GM23338 (cell line): ENCODE measurements at regions not wholly inside any gene's neighbourhood (a gene's known extent, or its start where the extent isn't known, plus 50 kb on each side); places are given as distances from the start of the nearest gene placed in this dataset.

Experiments used
- CTCF ChIP-seq, 2 experiments: fragments of 200-600 bp in 1 of 2; sonication (generic) in 1 of 2; conservative IDR thresholded peaks; 2 replicates each; pipeline versions ENCODE4 v1.5.1 to v1.6.1; 2016 to 2017; ENCODE audit warnings: antibody characterized with exemption in 2 of 2, low read depth in 2 of 2, mild to moderate bottlenecking in 2 of 2, moderate library complexity in 1 of 2
- EZH2 ChIP-seq: fragments of 200-600 bp; sonication (generic); IDR thresholded peaks from one replicate; pipeline ENCODE4 v1.8.0; 2017; ENCODE audit warnings: antibody characterized with exemption, mild to moderate bottlenecking, low read depth; ENCODE audit not compliant: unreplicated experiment
- EZH2phosphoT487 ChIP-seq: fragments of 200-600 bp; sonication (generic); IDR thresholded peaks from one replicate; pipeline ENCODE4 v1.8.1; 2018; ENCODE audit warnings: antibody characterized with exemption; ENCODE audit not compliant: unreplicated experiment
- REST ChIP-seq: IDR thresholded peaks from one replicate; pipeline ENCODE4 v1.6.1; 2018; ENCODE audit warnings: antibody characterized with exemption; ENCODE audit not compliant: unreplicated experiment
- ZNF462 ChIP-seq: fragments of 250-450 bp; sonication (Bioruptor Pico); IDR thresholded peaks from 2 replicates; pipeline ENCODE4 v1.5.0; 2020; ENCODE audit warnings: mild to moderate bottlenecking, moderate library complexity

- no peak for TF ChIP-seq ZNF462 (CRISPR knock-in tag)
- TF ChIP-seq REST = no peak
- no peak for TF ChIP-seq EZH2phosphoT487
- no peak for TF ChIP-seq EZH2
- no peak for TF ChIP-seq CTCF (conservative IDR thresholded peaks at IDR 0.05; ENCODE audit: low read depth in 2 of 2)
Measured at GRCh38 chr16:82460766-82461165, 166.0 kb upstream of the CDH13 start (continued).
